Loucy (cell line): ENCODE measurements at regions not wholly inside any gene's neighbourhood (a gene's known extent, or its start where the extent isn't known, plus 50 kb on each side); places are given as distances from the start of the nearest gene placed in this dataset.

Source experiments
- H2AFZ ChIP-seq: fragments of 200-600 bp; sonication (generic); 2 replicates; pipeline ENCODE4 v1.6.0; 2016; ENCODE audit warnings: antibody characterized with exemption, mild to moderate bottlenecking, low read length, moderate library complexity
- H3F3A ChIP-seq: fragments of 200-600 bp; 2 replicates; pipeline ENCODE4 v1.6.0; 2016; ENCODE audit warnings: antibody characterized with exemption, low read depth, mild to moderate bottlenecking
- H3K27me3 ChIP-seq: fragments of 200-600 bp; sonication (generic); 2 replicates; pipeline ENCODE4 v1.6.1; 2014; ENCODE audit warnings: low read length, mild to moderate bottlenecking; ENCODE audit not compliant: insufficient read depth, poor library complexity, severe bottlenecking
- H3K36me3 ChIP-seq: fragments of 200-600 bp; sonication (generic); 2 replicates; pipeline ENCODE4 v1.6.1; 2016; ENCODE audit warnings: low read length; ENCODE audit not compliant: insufficient read depth
- H3K4me1 ChIP-seq: fragments of 200-600 bp; sonication (generic); 2 replicates; pipeline ENCODE4 v1.5.1; 2014; ENCODE audit warnings: low read length, mild to moderate bottlenecking; ENCODE audit not compliant: insufficient read depth, poor library complexity, severe bottlenecking
- H3K4me2 ChIP-seq: fragments of 200-600 bp; sonication (generic); 2 replicates; pipeline ENCODE4 v1.6.0; 2014; ENCODE audit warnings: antibody characterized with exemption, low read length, low read depth, mild to moderate bottlenecking; ENCODE audit not compliant: poor library complexity, severe bottlenecking
- H3K4me3 ChIP-seq: fragments of 200-600 bp; sonication (generic); 2 replicates; pipeline ENCODE4 v1.5.1; 2014; ENCODE audit warnings: low read length, mild to moderate bottlenecking, mixed read lengths; ENCODE audit not compliant: poor library complexity, severe bottlenecking
- H3K79me2 ChIP-seq: fragments of 200-600 bp; sonication (generic); 2 replicates; pipeline ENCODE4 v1.6.1; 2014; ENCODE audit warnings: low read length; ENCODE audit not compliant: insufficient read depth
- H3K9ac ChIP-seq: fragments of 200-600 bp; sonication (generic); 2 replicates; pipeline ENCODE4 v1.6.0; 2014; ENCODE audit warnings: mild to moderate bottlenecking, low read depth, low read length, moderate library complexity; ENCODE audit not compliant: poor library complexity, severe bottlenecking
- H3K9me2 ChIP-seq: fragments of 200-600 bp; sonication (generic); replicated peaks from 2 replicates; pipeline ENCODE4 v1.6.1; 2016; ENCODE audit warnings: low read depth, low read length, mixed read lengths
- H3K9me3 ChIP-seq: fragments of 200-600 bp; sonication (generic); 2 replicates; pipeline ENCODE4 v1.6.1; 2014; ENCODE audit warnings: mild to moderate bottlenecking, antibody characterized with exemption, low read length, low read depth; ENCODE audit not compliant: insufficient read depth
- H4K20me1 ChIP-seq: fragments of 200-600 bp; sonication (generic); 2 replicates; pipeline ENCODE4 v1.6.0; 2014; ENCODE audit warnings: antibody characterized with exemption, low read length, mild to moderate bottlenecking; ENCODE audit not compliant: insufficient read depth, poor library complexity, severe bottlenecking
- CTCF ChIP-seq: fragments of 200-600 bp; sonication (generic); conservative IDR thresholded peaks from 2 replicates; pipeline ENCODE4 v1.5.1; 2014; ENCODE audit warnings: mild to moderate bottlenecking, antibody characterized with exemption, low read length
- EZH2phosphoT487 ChIP-seq: fragments of 200-600 bp; IDR thresholded peaks from 2 replicates; pipeline ENCODE4 v1.6.1; 2018; ENCODE audit warnings: antibody characterized with exemption, mild to moderate bottlenecking, moderate library complexity, borderline replicate concordance

- Histone ChIP-seq H3K4me2 (no peak overlapping the region), H3K9ac (no peak overlapping the region), H4K20me1 (no peaks in the 10 kb centered on the region), H3K27me3 (no peaks in the 10 kb centered on the region), H3K9me3 (no peaks in the 10 kb centered on the region), H3K36me3 (no peaks in the 10 kb centered on the region), H3K79me2 (no peaks in the 10 kb centered on the region), H3F3A (no peaks in the 10 kb centered on the region), H3K9me2 (no peaks in the 10 kb centered on the region), H3K4me1 (no peaks in the 10 kb centered on the region), H3K4me3 (no peak overlapping the region), H2AFZ (no peak overlapping the region)
- no peak for TF ChIP-seq EZH2phosphoT487
- TF ChIP-seq CTCF: no peak
Measured at GRCh38 chr14:29311983-29312382, 545.4 kb downstream of the FOXG1 start.

- Histone ChIP-seq H3K9me2 (no peaks in the 10 kb centered on the region), H3F3A (no peaks in the 10 kb centered on the region), H4K20me1 (no peaks in the 10 kb centered on the region), H3K4me1 (no peaks in the 10 kb centered on the region), H3K9me3 (no peaks in the 10 kb centered on the region), H3K27me3 (no peaks in the 10 kb centered on the region), H2AFZ (no peak overlapping the region), H3K4me3 (no peak overlapping the region), H3K9ac (no peak overlapping the region), H3K36me3 (no peaks in the 10 kb centered on the region), H3K79me2 (no peaks in the 10 kb centered on the region), H3K4me2 (no peak overlapping the region)
- no peak for TF ChIP-seq EZH2phosphoT487
- TF ChIP-seq CTCF: no peak
Measured at GRCh38 chr14:29316936-29317335, 550.3 kb downstream of the FOXG1 start.

GRCh38 chr14:29317423-29317822 lies 550.8 kb downstream of the FOXG1 start:
- H3F3A ChIP-seq: no peaks in the 10 kb centered on the region
- H3K27me3 ChIP-seq: no peaks in the 10 kb centered on the region
- TF ChIP-seq CTCF (no peak), EZH2phosphoT487 (no peak)
- no peaks in the 10 kb centered on the region for H3K4me1 ChIP-seq
- H3K4me3 ChIP-seq: no peak overlapping the region
- H3K9me3 ChIP-seq: no peaks in the 10 kb centered on the region
- no peak overlapping the region for H2AFZ ChIP-seq
- H3K9ac ChIP-seq: no peak overlapping the region
- H3K4me2 ChIP-seq: no peak overlapping the region
- H3K36me3 ChIP-seq: no peaks in the 10 kb centered on the region
- no peaks in the 10 kb centered on the region for H4K20me1 ChIP-seq
- H3K9me2 ChIP-seq: no peaks in the 10 kb centered on the region
- no peaks in the 10 kb centered on the region for H3K79me2 ChIP-seq
